ENCODE measurements at regions not wholly inside any gene's neighbourhood (a gene's known extent, or its start where the extent isn't known, plus 50 kb on each side); places are given as distances from the start of the nearest gene placed in this dataset.

DNA sequence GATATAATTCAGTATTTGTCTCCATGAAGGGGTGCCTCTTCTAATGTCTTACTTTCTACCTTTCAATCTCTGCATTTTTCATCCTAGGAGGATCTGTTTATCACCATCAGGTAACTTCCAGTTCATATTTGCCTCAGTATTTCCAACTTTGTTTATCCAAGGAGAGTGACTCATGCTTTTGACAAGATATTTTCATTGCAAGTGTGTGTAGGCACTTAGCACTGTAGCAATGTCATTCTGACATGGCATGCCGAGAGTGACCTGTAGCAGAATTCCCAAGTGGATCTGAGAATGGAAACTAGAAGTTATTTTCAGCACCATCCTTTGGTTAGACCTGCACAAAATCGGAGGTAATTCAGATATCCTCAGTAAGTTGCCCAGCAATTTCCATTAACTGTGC lies 129.9 kb downstream of the INHBA start:
- TF ChIP-seq, protein P1, sequence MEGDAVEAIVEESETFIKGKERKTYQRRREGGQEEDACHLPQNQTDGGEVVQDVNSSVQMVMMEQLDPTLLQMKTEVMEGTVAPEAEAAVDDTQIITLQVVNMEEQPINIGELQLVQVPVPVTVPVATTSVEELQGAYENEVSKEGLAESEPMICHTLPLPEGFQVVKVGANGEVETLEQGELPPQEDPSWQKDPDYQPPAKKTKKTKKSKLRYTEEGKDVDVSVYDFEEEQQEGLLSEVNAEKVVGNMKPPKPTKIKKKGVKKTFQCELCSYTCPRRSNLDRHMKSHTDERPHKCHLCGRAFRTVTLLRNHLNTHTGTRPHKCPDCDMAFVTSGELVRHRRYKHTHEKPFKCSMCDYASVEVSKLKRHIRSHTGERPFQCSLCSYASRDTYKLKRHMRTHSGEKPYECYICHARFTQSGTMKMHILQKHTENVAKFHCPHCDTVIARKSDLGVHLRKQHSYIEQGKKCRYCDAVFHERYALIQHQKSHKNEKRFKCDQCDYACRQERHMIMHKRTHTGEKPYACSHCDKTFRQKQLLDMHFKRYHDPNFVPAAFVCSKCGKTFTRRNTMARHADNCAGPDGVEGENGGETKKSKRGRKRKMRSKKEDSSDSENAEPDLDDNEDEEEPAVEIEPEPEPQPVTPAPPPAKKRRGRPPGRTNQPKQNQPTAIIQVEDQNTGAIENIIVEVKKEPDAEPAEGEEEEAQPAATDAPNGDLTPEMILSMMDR (IDR thresholded peaks at IDR 0.05; ENCODE audit: low read depth, low read length), result no peak
- DNase-seq (ENCODE audit: extremely low read depth, low read depth), result no peak

DNA sequence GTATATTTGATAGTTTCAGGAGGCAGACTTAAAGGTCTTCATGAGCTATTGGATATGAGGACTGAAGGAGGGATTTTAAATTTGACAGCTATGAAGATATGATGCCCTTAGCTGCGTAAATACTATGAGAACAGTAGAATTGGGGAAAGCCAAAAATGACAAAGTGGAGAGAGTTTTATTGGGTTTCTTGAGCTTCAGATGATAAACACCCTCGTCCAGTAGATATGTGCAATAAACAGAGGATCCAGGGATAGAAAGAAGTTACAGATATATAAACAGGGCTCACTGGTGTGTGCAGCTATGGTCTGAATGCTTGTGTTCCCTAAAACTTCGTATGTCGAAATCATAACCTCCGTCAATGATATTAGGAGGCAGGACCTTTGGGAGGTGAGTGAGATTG lies 131.3 kb downstream of the INHBA start:
- TF ChIP-seq, protein P1 (IDR thresholded peaks at IDR 0.05; ENCODE audit: low read depth, low read length), result no peak
- DNase-seq (ENCODE audit: extremely low read depth, low read depth), result no peak

DNA sequence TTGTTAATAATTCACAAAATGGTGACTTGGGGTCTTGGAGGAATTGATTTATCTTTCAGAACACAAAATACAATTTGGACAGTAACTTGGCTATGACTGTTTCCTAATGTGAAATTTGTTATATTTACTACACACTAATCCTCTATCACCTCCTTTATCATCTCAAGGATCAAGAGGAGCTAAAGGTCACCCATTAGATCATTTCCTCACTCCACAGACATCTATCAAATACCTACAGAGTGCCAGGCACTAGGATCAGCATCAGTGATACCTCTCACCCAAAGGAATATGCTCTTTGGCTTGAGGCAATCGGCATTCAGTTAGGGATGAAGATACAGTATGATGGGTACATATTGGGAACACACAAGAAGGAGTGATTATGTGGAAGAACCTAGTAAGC lies 132.1 kb downstream of the INHBA start:
- TF ChIP-seq, protein P1 (IDR thresholded peaks at IDR 0.05; ENCODE audit: low read depth, low read length), result no peak
- no peak for DNase-seq (ENCODE audit: extremely low read depth, low read depth)

DNA sequence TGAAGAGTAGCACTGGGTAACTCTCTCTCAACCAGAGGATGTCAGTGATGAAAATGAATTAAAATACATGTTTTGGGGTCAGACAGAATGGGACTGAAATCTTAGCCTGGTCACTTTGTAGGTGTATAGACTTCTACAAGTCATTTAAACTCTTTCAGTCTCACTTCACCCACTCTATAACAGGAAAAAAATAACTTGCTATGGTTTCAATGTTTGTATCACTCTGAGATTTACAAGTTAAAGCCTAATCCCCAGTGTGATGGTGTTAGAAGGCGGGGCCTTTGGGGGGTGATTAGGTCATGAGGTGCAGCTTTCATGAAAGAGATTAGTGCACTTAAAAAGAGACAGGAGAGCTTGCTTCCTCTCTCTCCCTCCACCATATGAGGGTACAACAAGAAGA lies 134.8 kb downstream of the INHBA start:
- TF ChIP-seq, protein P1 (IDR thresholded peaks at IDR 0.05; ENCODE audit: low read depth, low read length), result no peak
- DNase-seq (ENCODE audit: extremely low read depth, low read depth), result no peak

DNA sequence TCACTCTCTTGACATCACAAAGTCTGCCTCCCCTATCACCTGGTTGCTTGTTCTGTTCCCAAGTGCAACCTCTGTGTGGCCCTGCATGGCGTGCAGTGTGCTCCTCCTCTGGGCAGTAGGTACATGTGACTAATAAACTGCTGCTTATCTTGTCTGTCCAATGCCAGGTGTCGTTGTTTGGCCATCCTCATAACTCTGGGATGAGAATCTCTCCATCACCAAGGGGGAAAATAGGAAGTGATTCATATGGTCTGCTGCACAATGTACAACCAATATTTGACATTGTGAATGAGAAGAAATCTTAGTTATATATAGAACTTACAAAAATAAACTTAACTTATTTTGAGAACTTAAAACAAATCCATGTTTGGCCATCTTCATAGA lies 135.2 kb downstream of the INHBA start:
- no peak for DNase-seq (ENCODE audit: extremely low read depth, low read depth)
- TF ChIP-seq, protein P1 (IDR thresholded peaks at IDR 0.05; ENCODE audit: low read depth, low read length), result no peak

DNA sequence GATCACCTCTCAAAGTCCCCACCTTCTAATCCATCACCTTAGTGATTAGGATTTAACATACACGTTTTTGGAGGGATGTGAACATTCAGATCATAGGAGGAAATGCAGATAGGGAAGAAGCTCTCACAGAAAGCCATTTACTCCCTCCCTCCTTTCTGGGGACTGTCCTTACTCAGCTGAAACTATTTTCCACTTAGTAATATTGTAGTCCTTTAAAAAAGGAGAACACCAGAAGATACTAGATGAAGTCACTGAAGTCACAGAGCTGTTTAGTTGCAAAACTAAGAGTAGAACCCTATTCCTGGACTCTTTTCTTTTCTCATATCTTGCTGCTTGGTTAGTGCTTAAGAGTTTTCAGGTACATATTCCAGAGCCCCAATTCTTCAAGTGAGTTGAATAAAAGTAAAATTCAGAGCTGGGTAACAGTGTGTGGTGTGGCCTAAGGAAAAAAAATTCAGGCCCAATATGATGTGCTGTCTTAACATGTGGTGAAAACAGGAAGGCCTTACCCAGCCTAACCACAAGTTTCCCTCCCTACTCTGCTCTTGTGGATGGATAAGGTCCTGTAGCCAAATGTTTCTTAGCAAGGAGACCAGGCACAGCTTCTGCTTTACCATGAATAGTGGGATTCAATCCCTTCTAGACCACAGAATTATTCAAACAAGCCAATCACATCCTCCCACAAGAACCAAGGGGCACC lies 135.7 kb downstream of the INHBA start:
- no peak for DNase-seq (ENCODE audit: extremely low read depth, low read depth)
- TF ChIP-seq, protein P1 (IDR thresholded peaks at IDR 0.05; ENCODE audit: low read depth, low read length), result no peak

DNA sequence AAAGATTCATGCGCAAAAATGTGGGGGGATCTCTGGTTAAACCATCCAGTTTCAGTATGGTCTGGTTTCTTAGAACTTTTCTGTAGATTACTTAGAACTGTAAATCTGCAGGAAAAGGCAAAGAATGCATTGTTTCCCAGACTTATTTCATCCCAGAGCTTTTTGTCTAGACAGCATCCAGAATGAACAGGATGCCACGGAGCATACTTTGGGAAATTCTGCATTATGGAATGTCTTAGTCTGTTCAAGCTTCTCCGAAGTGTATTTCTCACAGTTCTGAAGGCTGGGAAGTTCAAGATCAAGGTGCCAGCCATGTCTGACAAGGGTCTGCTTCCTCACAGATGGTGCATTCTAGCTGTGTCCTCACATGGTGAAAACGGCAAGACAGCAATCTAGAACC lies 136.3 kb downstream of the INHBA start:
- TF ChIP-seq, protein P1 (IDR thresholded peaks at IDR 0.05; ENCODE audit: low read depth, low read length), result no peak
- no peak for DNase-seq (ENCODE audit: extremely low read depth, low read depth)
